Sigmoid colon (tissue), 6 donors: ENCODE measurements at regions not wholly inside any gene's neighbourhood (a gene's known extent, or its start where the extent isn't known, plus 50 kb on each side); places are given as distances from the start of the nearest gene placed in this dataset.

Experiments
- DNase-seq: peaks from one replicate; pipeline ENCODE4 v3.0.0-alpha.2; 2019
- H3K27ac ChIP-seq, 4 donors: fragments of 200-600 bp; sonication (generic); one replicate each; pipeline ENCODE4 v1.5.1; 2016 to 2019; ENCODE audit warnings: mild to moderate bottlenecking in 1 of 4
- H3K27me3 ChIP-seq, 3 donors: fragments of 200-600 bp; sonication (generic); one replicate each; pipeline ENCODE4 v1.5.1; 2019; ENCODE audit warnings: mild to moderate bottlenecking in 1 of 3
- H3K36me3 ChIP-seq, 4 donors: fragments of 200-600 bp; sonication (generic); one replicate each; pipeline ENCODE4 v1.5.1; 2016 to 2019
- H3K4me1 ChIP-seq, 4 donors: fragments of 200-600 bp; sonication (generic); one replicate each; pipeline ENCODE4 v1.5.1; 2017 to 2019
- H3K4me3 ChIP-seq, 4 donors: fragments of 200-600 bp; sonication (generic); one replicate each; pipeline ENCODE4 v1.5.1; 2017 to 2019; ENCODE audit warnings: mild to moderate bottlenecking in 2 of 4, moderate library complexity in 1 of 4
- H3K9me3 ChIP-seq, 4 donors: fragments of 200-600 bp in 3 of 4; sonication (generic) in 3 of 4; one replicate each; pipeline versions ENCODE4 v1.5.1 to v1.6.1; 2013 to 2019
- EP300 ChIP-seq, 4 donors: sonication (generic); formaldehyde crosslinking; IDR thresholded peaks; one replicate each; pipeline ENCODE4 v1.6.1; 2017; ENCODE audit warnings: antibody characterized with exemption in 4 of 4
- POLR2A ChIP-seq, 2 donors: fragments of 450-650 bp; IDR thresholded peaks; one replicate each; pipeline ENCODE4 v1.6.1; 2016; ENCODE audit warnings: antibody characterized with exemption in 2 of 2, mild to moderate bottlenecking in 2 of 2, moderate library complexity in 2 of 2
- POLR2AphosphoS5 ChIP-seq, 4 donors: sonication (generic); formaldehyde crosslinking; IDR thresholded peaks; one replicate each; pipeline ENCODE4 v1.6.1; 2017; ENCODE audit warnings: antibody characterized with exemption in 4 of 4
- WGBS, 2 donors: extraction: QIAGEN DNeasy Blood & Tissue Kit; methylation state at CpG; one replicate each; pipeline ENCODE4 v1.1.7; 2013; 5-methylcytosine and 5-hydroxymethylcytosine counted together
- intact Hi-C: fragments of 100-400 bp; cut with DNase I; formaldehyde crosslinking; loops from one replicate; pipeline ENCODE4 v1.15.1; 2023
- TF ChIP-seq, protein P1 (sequence below), 4 experiments: fragments of 450-650 bp in 3 of 4; fragments of 200-600 bp in 1 of 4; IDR thresholded peaks; one replicate each; pipeline ENCODE4 v1.5.1; 2016 to 2019; ENCODE audit warnings: antibody characterized with exemption in 4 of 4, mild to moderate bottlenecking in 3 of 4, moderate library complexity in 2 of 4
- donor health status: healthy with polysubstance abuse.
- donor health status: healthy.

DNA sequence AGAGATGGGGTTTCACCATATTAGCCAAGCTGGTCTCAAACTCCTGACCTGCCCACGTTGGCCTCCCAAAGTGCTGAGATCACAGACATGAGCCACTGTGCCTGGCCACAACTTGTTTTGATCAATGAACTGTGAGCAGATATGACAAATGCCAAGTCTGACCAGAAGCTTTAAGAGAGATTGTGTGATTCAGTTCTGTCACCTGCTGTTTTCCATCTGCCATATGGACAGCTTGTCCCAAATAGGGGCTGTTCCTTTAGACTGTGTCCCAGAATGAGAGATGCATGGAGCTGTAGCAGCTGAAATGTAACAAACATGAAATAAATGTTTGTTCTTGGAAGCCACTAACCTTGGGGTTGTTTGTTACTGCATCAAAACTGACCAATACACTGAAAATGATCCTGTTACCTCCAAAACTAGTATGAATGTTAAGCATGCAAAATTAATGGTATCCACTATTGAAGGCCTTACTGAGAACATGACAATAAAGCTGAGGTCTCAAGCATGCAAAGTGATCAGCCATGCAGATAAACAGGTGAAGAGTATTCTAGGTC lies 65.9 kb upstream of the MED13L start:
- TF ChIP-seq, protein P1, sequence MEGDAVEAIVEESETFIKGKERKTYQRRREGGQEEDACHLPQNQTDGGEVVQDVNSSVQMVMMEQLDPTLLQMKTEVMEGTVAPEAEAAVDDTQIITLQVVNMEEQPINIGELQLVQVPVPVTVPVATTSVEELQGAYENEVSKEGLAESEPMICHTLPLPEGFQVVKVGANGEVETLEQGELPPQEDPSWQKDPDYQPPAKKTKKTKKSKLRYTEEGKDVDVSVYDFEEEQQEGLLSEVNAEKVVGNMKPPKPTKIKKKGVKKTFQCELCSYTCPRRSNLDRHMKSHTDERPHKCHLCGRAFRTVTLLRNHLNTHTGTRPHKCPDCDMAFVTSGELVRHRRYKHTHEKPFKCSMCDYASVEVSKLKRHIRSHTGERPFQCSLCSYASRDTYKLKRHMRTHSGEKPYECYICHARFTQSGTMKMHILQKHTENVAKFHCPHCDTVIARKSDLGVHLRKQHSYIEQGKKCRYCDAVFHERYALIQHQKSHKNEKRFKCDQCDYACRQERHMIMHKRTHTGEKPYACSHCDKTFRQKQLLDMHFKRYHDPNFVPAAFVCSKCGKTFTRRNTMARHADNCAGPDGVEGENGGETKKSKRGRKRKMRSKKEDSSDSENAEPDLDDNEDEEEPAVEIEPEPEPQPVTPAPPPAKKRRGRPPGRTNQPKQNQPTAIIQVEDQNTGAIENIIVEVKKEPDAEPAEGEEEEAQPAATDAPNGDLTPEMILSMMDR (IDR thresholded peaks at IDR 0.05), result no peak
- TF ChIP-seq POLR2A (IDR thresholded peaks at IDR 0.05) (no peak), POLR2AphosphoS5 (IDR thresholded peaks at IDR 0.05) (no peak)

DNA sequence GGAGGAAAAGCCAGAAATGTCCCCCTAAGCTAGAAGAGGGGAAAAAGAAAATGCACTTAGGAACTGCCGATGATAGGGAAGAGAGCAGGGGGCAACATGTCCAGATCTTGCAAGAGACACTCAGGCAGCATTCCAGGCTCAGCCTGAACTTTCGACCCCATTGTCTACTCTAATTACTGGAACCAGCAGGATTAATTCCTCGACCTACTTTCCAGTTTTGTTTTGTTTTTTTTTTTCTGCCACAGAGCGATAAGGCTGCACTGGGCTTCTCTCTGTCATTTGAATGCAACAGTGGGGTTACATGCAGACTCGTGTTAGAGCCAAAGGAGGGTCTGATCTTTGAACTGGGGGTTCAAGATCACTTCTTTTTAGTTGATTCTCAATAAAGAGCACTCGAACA lies 68.7 kb upstream of the MED13L start:
- H3K4me1 ChIP-seq, result peaks cover 0 to 16% (median 11%) of the 10 kb centered on the region in 4 donors
- intact Hi-C loops, result loop anchor here (2.0 kb wide), 1 partner anchor 69 kb away; the partner anchor contains the start of gene MED13L
- no peak for TF ChIP-seq EP300 (IDR thresholded peaks at IDR 0.05)
- TF ChIP-seq, protein P1 (IDR thresholded peaks at IDR 0.05), result no peak
- TF ChIP-seq POLR2AphosphoS5 (IDR thresholded peaks at IDR 0.05), result no peak
- no peak for DNase-seq
- H3K27me3 ChIP-seq, result no peaks in the 10 kb centered on the region
- H3K27ac ChIP-seq, result no peak overlapping the region
- 44 to 61% methylated on average over 6 of the region's 6 CpGs for WGBS, 2 donors
- H3K9me3 ChIP-seq, result no peaks in the 10 kb centered on the region
- H3K36me3 ChIP-seq, result no peaks in the 10 kb centered on the region
- H3K4me3 ChIP-seq, result no peak overlapping the region

More for the DNA sequence above, 65.9 kb upstream of the MED13L start:
- Histone ChIP-seq H3K9me3 (no peaks in the 10 kb centered on the region), H3K27me3 (no peaks in the 10 kb centered on the region), H3K4me3 (no peak overlapping the region), H3K27ac (no peak overlapping the region), H3K36me3 (no peaks in the 10 kb centered on the region), H3K4me1 (peaks cover 0 to 16% (median 11%) of the 10 kb centered on the region in 4 donors)
- 84 to 86% methylated on average over 1 of the region's 1 CpG for WGBS, 2 donors
- intact Hi-C loops, result no loop called here
- DNase-seq, result no peak

DNA sequence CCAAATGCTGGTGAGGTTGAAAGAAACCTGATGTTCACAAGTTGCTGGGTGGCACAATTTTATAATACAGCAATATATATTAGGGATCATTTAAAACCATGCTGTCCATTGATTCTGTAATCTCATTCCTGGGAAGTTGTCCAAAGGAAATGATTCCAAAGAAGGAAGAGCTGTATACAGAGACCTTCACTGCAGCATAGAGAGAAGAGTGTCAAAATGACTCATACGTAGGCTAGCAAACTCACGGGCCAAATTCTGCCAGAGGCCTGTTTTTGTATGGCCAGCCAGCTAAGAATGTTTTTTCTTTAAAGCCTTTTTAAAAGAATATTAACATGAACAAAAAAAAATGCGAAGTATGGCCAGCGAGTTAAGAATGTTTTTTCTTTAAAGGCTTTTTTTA lies 69.2 kb upstream of the MED13L start:
- TF ChIP-seq POLR2A (IDR thresholded peaks at IDR 0.05) (no peak), POLR2AphosphoS5 (IDR thresholded peaks at IDR 0.05) (peak in 1 of 4 donors; percentile 22)
- WGBS, 2 donors, result 22 to 44% methylated on average over 4 of the region's 4 CpGs
- H3K27ac ChIP-seq, result peak overlapping the region in 1 of 4 donors; percentile 26
- H3K36me3 ChIP-seq, result no peaks in the 10 kb centered on the region
- no peaks in the 10 kb centered on the region for H3K27me3 ChIP-seq
- intact Hi-C loops, result loop anchor here (2.0 kb wide), 1 partner anchor 70 kb away; the partner anchor contains the start of gene MED13L
- no peak for DNase-seq
- H3K9me3 ChIP-seq, result no peaks in the 10 kb centered on the region
- H3K4me3 ChIP-seq, result no peak overlapping the region
- peaks cover 0 to 16% (median 11%) of the 10 kb centered on the region in 4 donors for H3K4me1 ChIP-seq

DNA sequence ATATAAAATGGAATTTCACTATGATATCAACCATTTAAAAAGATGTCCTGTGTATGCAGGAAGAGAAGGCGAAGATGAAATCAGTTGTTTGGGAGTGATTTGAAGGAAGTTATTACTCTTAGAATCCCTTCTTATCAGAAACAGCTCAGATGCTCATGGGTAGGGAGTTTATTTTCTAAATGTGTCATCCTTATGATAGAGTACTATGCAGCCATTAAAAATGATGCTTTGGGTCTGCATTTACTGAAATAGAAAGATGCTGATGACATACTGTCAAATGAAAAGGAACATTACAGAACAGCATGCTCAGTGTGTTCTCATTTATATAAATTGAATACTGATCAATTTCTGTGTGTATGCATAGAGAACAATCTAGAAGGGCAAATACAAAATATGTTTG lies 69.8 kb upstream of the MED13L start:
- no peak for TF ChIP-seq POLR2AphosphoS5 (IDR thresholded peaks at IDR 0.05)
- no peaks in the 10 kb centered on the region for H3K36me3 ChIP-seq
- no peaks in the 10 kb centered on the region for H3K27me3 ChIP-seq
- DNase-seq, result no peak
- H3K4me1 ChIP-seq, result peaks cover 0 to 16% (median 11%) of the 10 kb centered on the region in 4 donors
- H3K4me3 ChIP-seq, result no peak overlapping the region
- no peaks in the 10 kb centered on the region for H3K9me3 ChIP-seq
- 96 to 97% methylated on average over 1 of the region's 1 CpG for WGBS, 2 donors
- intact Hi-C loops, result loop anchor here (2.0 kb wide), 1 partner anchor 70 kb away; the partner anchor contains the start of gene MED13L
- H3K27ac ChIP-seq, result peak overlapping the region in 1 of 4 donors; percentile 26

DNA sequence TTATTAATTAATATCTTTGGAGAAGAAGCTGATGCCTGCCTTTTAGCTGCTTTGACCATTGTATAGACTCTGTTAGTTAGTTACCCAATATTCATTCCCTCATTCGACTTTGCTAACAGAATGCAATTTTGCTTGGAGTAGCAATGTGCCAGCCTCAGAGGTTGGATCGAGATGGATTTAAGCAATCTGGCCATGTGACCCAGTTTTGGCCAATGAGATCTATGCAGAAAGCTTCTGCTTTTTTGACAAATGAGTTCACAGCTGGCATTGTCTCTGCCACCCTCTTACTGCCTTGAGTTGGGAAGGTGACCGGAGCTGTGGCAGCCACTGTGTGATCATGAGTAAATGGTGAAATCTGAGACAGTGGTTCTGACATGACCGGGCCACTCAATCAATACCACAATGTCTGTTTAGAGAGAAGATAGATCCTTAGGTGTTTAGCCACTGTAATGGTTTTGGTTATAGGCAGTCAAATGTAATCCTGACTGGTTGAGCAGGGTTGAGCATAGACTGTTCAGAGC lies 74.9 kb upstream of the MED13L start:
- intact Hi-C loops, result no loop called here
- TF ChIP-seq, protein P1 (IDR thresholded peaks at IDR 0.05), result no peak
- TF ChIP-seq POLR2AphosphoS5 (IDR thresholded peaks at IDR 0.05), result no peak
- no peak for TF ChIP-seq EP300 (IDR thresholded peaks at IDR 0.05)
- no peak for TF ChIP-seq POLR2A (IDR thresholded peaks at IDR 0.05)
- Histone ChIP-seq H3K27ac (no peak overlapping the region), H3K4me3 (no peak overlapping the region), H3K27me3 (no peaks in the 10 kb centered on the region), H3K4me1 (peaks cover 0 to 2% (median under 1%) of the 10 kb centered on the region in 4 donors), H3K36me3 (no peaks in the 10 kb centered on the region), H3K9me3 (no peaks in the 10 kb centered on the region)
- no peak for DNase-seq
- WGBS, 2 donors, result 96% methylated on average over 4 of the region's 4 CpGs
